B cell (primary cell): ENCODE measurements at regions not wholly inside any gene's neighbourhood (a gene's known extent, or its start where the extent isn't known, plus 50 kb on each side); places are given as distances from the start of the nearest gene placed in this dataset.

Experiments
- ATAC-seq: fragments of 200-7000 bp; cut with Tn5 transposase; one replicate; pipeline ENCODE4 v1.10.0; 2021; ENCODE audit warnings: low read depth, mild to moderate bottlenecking, moderate number of reproducible peaks, moderate library complexity
- CTCF ChIA-PET: fragments of 350-600 bp; sonication (Branson Sonifier 250); formaldehyde crosslinking; loops from one replicate; lab custom pipeline; 2021; ENCODE audit warnings: antibody characterized with exemption, inconsistent platforms; lab: Charles Lee
- POLR2A ChIA-PET: fragments of 350-600 bp; sonication (Branson Sonifier 250); formaldehyde crosslinking; loops from one replicate; lab custom pipeline; 2021; ENCODE audit warnings: antibody characterized with exemption; lab: Charles Lee
- DNase-seq: peaks from one replicate; pipeline ENCODE4 v3.0.0; 2013
- H2AFZ ChIP-seq: 2 replicates; pipeline ENCODE4 v1.6.1; 2012; ENCODE audit warnings: mild to moderate bottlenecking, low read depth, low read length; ENCODE audit not compliant: insufficient read depth, poor library complexity, severe bottlenecking
- H3K27ac ChIP-seq, 2 donors: 1 replicate in 1 of 2; 2 replicates in 1 of 2; pipeline ENCODE4 v1.5.1; 2012 to 2013; ENCODE audit warnings: low read length in 2 of 2, mild to moderate bottlenecking in 2 of 2, moderate library complexity in 1 of 2
- H3K27me3 ChIP-seq, 4 experiments: fragments of 200-600 bp in 1 of 4; sonication (generic) in 1 of 4; replicated peaks in 1 of 4; 1 replicate in 2 of 4; 2 replicates in 2 of 4; pipeline versions ENCODE4 v1.6.1 to v1.7.0; 2013 to 2016; ENCODE audit warnings: low read length in 3 of 4, mild to moderate bottlenecking in 2 of 4, mixed read lengths in 1 of 4, moderate library complexity in 1 of 4; ENCODE audit not compliant: insufficient read depth in 4 of 4, control insufficient read depth in 3 of 4; ENCODE audit errors: control extremely low read depth in 1 of 4
- H3K36me3 ChIP-seq, 2 experiments: replicated peaks in 1 of 2; 1 replicate in 1 of 2; 2 replicates in 1 of 2; pipeline versions ENCODE4 v1.6.1 to v1.7.1; 2013; ENCODE audit warnings: low read length in 1 of 2; ENCODE audit not compliant: insufficient read depth in 2 of 2, control insufficient read depth in 1 of 2; ENCODE audit errors: control extremely low read depth in 1 of 2, extremely low read depth in 1 of 2
- H3K4me1 ChIP-seq, 2 donors: fragments of 200-600 bp in 1 of 2; sonication (generic) in 1 of 2; 1 replicate in 1 of 2; 2 replicates in 1 of 2; pipeline versions ENCODE4 v1.5.1 to v1.6.1; 2013 to 2017; ENCODE audit warnings: low read length in 2 of 2; ENCODE audit not compliant: control insufficient read depth in 2 of 2, insufficient read depth in 2 of 2
- H3K4me2 ChIP-seq: replicated peaks from 2 replicates; pipeline ENCODE3; 2012; ENCODE audit warnings: mild to moderate bottlenecking, low read depth, low read length; ENCODE audit not compliant: poor library complexity, severe bottlenecking
- H3K4me3 ChIP-seq, 5 experiments: fragments of 200-600 bp in 1 of 5; sonication (generic) in 1 of 5; 1 replicate in 3 of 5; 2 replicates in 2 of 5; pipeline versions ENCODE4 v1.5.1 to v1.7.0; 2011 to 2016; ENCODE audit warnings: low read length in 4 of 5, mild to moderate bottlenecking in 4 of 5, low read depth in 2 of 5, control low read depth in 1 of 5, moderate library complexity in 1 of 5; ENCODE audit not compliant: insufficient read depth in 1 of 5; ENCODE audit errors: control extremely low read depth in 1 of 5, extremely low read depth in 1 of 5
- H3K79me2 ChIP-seq: fragments of 200-600 bp; sonication (generic); one replicate; pipeline ENCODE4 v1.6.0; 2016; ENCODE audit warnings: low read length; ENCODE audit not compliant: control insufficient read depth, insufficient read depth
- H3K9ac ChIP-seq: fragments of 200-600 bp; sonication (generic); 2 replicates; pipeline ENCODE4 v1.6.1; 2017; ENCODE audit warnings: mild to moderate bottlenecking, low read length, moderate library complexity
- H3K9me3 ChIP-seq, 3 donors: one replicate each; pipeline versions ENCODE4 v1.6.1 to v1.7.1; 2013; ENCODE audit warnings: low read length in 2 of 3; ENCODE audit not compliant: control insufficient read depth in 2 of 3, insufficient read depth in 1 of 3; ENCODE audit errors: control extremely low read depth in 1 of 3
- H4K20me1 ChIP-seq: 2 replicates; pipeline ENCODE4 v1.6.0; 2012; ENCODE audit warnings: mild to moderate bottlenecking, low read length; ENCODE audit not compliant: insufficient read depth, control insufficient read depth, poor library complexity, severe bottlenecking
- H3K27ac Mint-ChIP-seq: one replicate; pipeline ENCODE4 v1.8.0; 2021; ENCODE audit warnings: mixed read lengths
- H3K27me3 Mint-ChIP-seq: one replicate; pipeline ENCODE4 v1.8.0; 2021; ENCODE audit warnings: mixed read lengths
- H3K4me1 Mint-ChIP-seq: one replicate; pipeline ENCODE4 v1.8.0; 2021; ENCODE audit warnings: mixed read lengths
- H3K4me3 Mint-ChIP-seq: one replicate; pipeline ENCODE4 v1.8.0; 2021; ENCODE audit warnings: mixed read lengths
- H3K9me3 Mint-ChIP-seq: one replicate; pipeline ENCODE4 v1.8.0; 2022; ENCODE audit warnings: mixed read lengths; ENCODE audit not compliant: insufficient read depth
- EZH2 ChIP-seq: IDR thresholded peaks from 2 replicates; pipeline ENCODE4 v1.6.1; 2012; ENCODE audit warnings: borderline replicate concordance, low read depth, mild to moderate bottlenecking, moderate library complexity, low read length; ENCODE audit not compliant: insufficient read depth, poor library complexity, severe bottlenecking
- WGBS: methylation state at CpG from one replicate; pipeline ENCODE4 v1.1.5; 2013; ENCODE audit warnings: missing lambda C conversion rate; ENCODE audit not compliant: insufficient coverage; 5-methylcytosine and 5-hydroxymethylcytosine counted together
- intact Hi-C: fragments of 100-400 bp; cut with micrococcal nuclease; formaldehyde crosslinking; loops from one replicate; pipeline ENCODE4 v1.10.0; 2022
- TF ChIP-seq, protein P1 (sequence below): fragments of 200-600 bp; IDR thresholded peaks from one replicate; pipeline ENCODE4 v1.8.0; 2022; ENCODE audit warnings: antibody characterized with exemption, mild to moderate bottlenecking

DNA sequence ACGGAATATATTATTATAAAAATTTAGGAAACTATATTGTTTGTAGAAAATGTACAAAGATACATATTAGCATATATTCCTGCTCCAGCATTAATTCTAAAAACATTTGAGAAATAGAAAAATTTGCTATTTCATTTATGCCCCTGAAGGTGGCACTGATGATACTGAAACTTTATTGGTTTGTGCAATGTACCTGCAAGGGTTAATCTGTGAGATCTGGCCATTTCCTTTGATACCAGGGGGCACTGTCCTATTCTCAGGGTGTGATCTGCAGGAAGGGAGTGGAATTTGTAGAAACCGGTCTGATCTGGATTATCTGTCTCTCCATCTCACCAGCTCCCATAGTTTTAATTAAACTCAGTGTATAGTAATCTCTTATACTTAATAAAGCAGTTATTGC lies 625.1 kb upstream of the IMPG1 start:
- CTCF ChIA-PET: no interaction called here
- Histone ChIP-seq H3K9me3 (no peaks in the 10 kb centered on the region), H3K4me1 (no peaks in the 10 kb centered on the region), H2AFZ (no peak overlapping the region), H3K36me3 (no peaks in the 10 kb centered on the region), H3K27me3 (no peaks in the 10 kb centered on the region), H3K79me2 (no peaks in the 10 kb centered on the region), H3K4me2 (no peak overlapping the region), H3K27ac (no peak overlapping the region), H3K4me3 (no peak overlapping the region), H3K9ac (no peak overlapping the region), H4K20me1 (no peaks in the 10 kb centered on the region)
- POLR2A ChIA-PET: no interaction called here
- Mint-ChIP-seq H3K9me3 (peaks cover 7% of the 10 kb centered on the region), H3K27me3 (no peaks in the 10 kb centered on the region), H3K27ac (no peak overlapping the region), H3K4me1 (no peaks in the 10 kb centered on the region), H3K4me3 (no peak overlapping the region)
- DNase-seq (no peak), ATAC-seq (no peak)
- WGBS: no CpG with 5 or more reads among the region's 2 CpGs
- intact Hi-C loops: no loop called here
- TF ChIP-seq, protein P1, sequence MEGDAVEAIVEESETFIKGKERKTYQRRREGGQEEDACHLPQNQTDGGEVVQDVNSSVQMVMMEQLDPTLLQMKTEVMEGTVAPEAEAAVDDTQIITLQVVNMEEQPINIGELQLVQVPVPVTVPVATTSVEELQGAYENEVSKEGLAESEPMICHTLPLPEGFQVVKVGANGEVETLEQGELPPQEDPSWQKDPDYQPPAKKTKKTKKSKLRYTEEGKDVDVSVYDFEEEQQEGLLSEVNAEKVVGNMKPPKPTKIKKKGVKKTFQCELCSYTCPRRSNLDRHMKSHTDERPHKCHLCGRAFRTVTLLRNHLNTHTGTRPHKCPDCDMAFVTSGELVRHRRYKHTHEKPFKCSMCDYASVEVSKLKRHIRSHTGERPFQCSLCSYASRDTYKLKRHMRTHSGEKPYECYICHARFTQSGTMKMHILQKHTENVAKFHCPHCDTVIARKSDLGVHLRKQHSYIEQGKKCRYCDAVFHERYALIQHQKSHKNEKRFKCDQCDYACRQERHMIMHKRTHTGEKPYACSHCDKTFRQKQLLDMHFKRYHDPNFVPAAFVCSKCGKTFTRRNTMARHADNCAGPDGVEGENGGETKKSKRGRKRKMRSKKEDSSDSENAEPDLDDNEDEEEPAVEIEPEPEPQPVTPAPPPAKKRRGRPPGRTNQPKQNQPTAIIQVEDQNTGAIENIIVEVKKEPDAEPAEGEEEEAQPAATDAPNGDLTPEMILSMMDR: no peak
- TF ChIP-seq EZH2: no peak

DNA sequence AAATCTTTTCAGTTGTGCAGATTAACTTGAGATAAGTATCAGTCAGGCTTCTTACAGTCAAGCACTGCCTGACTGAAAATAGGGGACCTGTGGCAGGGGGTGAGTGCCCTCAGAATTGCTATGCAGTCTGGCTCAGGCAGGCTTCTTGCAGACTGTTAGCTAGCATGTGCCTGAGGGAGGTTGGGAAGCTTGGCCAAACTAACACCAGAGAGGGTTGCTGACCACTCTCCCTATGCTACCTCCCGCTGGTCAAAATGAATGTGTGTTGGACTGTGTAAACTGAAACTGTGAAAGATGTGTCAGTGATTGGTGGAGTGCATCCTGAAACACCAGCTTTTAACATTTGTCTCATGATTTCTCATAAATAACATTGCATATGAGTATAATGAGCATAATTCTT lies 622.3 kb upstream of the IMPG1 start:
- ATAC-seq (no peak), DNase-seq (no peak)
- H3K27ac Mint-ChIP-seq: no peak overlapping the region
- H3K4me2 ChIP-seq: no peak overlapping the region
- no peak overlapping the region for H3K9ac ChIP-seq
- CTCF ChIA-PET: no interaction called here
- peaks cover 2% of the 10 kb centered on the region for H3K9me3 Mint-ChIP-seq
- no peak for TF ChIP-seq EZH2
- TF ChIP-seq, protein P1: no peak
- no peaks in the 10 kb centered on the region for H3K4me1 ChIP-seq
- POLR2A ChIA-PET: no interaction called here
- H3K4me1 Mint-ChIP-seq: no peaks in the 10 kb centered on the region
- H2AFZ ChIP-seq: no peak overlapping the region
- no peaks in the 10 kb centered on the region for H3K79me2 ChIP-seq
- no peak overlapping the region for H3K4me3 Mint-ChIP-seq
- no peaks in the 10 kb centered on the region for H4K20me1 ChIP-seq
- whole genome bisulfite sequencing: no CpG with 5 or more reads among the region's 1 CpG
- no peaks in the 10 kb centered on the region for H3K9me3 ChIP-seq
- intact Hi-C loops: no loop called here
- no peak overlapping the region for H3K27ac ChIP-seq
- no peaks in the 10 kb centered on the region for H3K27me3 Mint-ChIP-seq
- no peaks in the 10 kb centered on the region for H3K36me3 ChIP-seq
- H3K27me3 ChIP-seq: no peaks in the 10 kb centered on the region
- H3K4me3 ChIP-seq: no peak overlapping the region
